IPS-20b (cell line): ENCODE measurements at regions not wholly inside any gene's neighbourhood (a gene's known extent, or its start where the extent isn't known, plus 50 kb on each side); places are given as distances from the start of the nearest gene placed in this dataset.

Experiments
- H3K27ac ChIP-seq: one replicate; pipeline ENCODE4 v1.5.1; 2013; ENCODE audit warnings: low read length
- H3K27me3 ChIP-seq: 2 replicates; pipeline ENCODE4 v1.6.1; 2013; ENCODE audit warnings: mild to moderate bottlenecking, low read length, inconsistent platforms; ENCODE audit not compliant: insufficient read depth
- H3K36me3 ChIP-seq: 2 replicates; pipeline ENCODE4 v1.6.1; 2013; ENCODE audit warnings: low read depth, mild to moderate bottlenecking, inconsistent platforms, low read length, moderate library complexity; ENCODE audit not compliant: insufficient read depth
- H3K4me1 ChIP-seq: 2 replicates; pipeline ENCODE4 v1.6.1; 2013; ENCODE audit warnings: mild to moderate bottlenecking, control low read depth, inconsistent platforms, low read length, moderate library complexity; ENCODE audit not compliant: insufficient read depth
- H3K4me3 ChIP-seq: 2 replicates; pipeline ENCODE4 v1.5.1; 2013; ENCODE audit warnings: mild to moderate bottlenecking, low read length, inconsistent platforms
- H3K9ac ChIP-seq: 2 replicates; pipeline ENCODE4 v1.6.1; 2013; ENCODE audit warnings: low read depth, mild to moderate bottlenecking, inconsistent platforms, low read length, moderate library complexity
- H3K9me3 ChIP-seq: 2 replicates; pipeline ENCODE4 v1.6.1; 2013; ENCODE audit warnings: mild to moderate bottlenecking, low read depth, low read length, inconsistent platforms; ENCODE audit not compliant: insufficient read depth

GRCh38 chr5:6176102-6176693, 202.1 kb downstream of the MED10 start:
- Histone ChIP-seq H3K4me3 (no peak overlapping the region), H3K4me1 (no peaks in the 10 kb centered on the region), H3K36me3 (no peaks in the 10 kb centered on the region), H3K27me3 (no peaks in the 10 kb centered on the region), H3K9ac (no peak overlapping the region), H3K27ac (no peak overlapping the region), H3K9me3 (no peaks in the 10 kb centered on the region)

GRCh38 chr5:6175172-6175854, 203.0 kb downstream of the MED10 start:
- Histone ChIP-seq H3K27me3 (no peaks in the 10 kb centered on the region), H3K36me3 (no peaks in the 10 kb centered on the region), H3K27ac (no peak overlapping the region)

GRCh38 chr5:6169660-6170059, 208.7 kb downstream of the MED10 start:
- Histone ChIP-seq H3K4me1 (no peaks in the 10 kb centered on the region), H3K9me3 (no peaks in the 10 kb centered on the region), H3K27me3 (no peaks in the 10 kb centered on the region), H3K36me3 (no peaks in the 10 kb centered on the region), H3K27ac (no peak overlapping the region), H3K4me3 (no peak overlapping the region), H3K9ac (no peak overlapping the region)

More at GRCh38 chr5:6175172-6175854, 203.0 kb downstream of the MED10 start:
- Histone ChIP-seq H3K4me3 (no peak overlapping the region), H3K4me1 (no peaks in the 10 kb centered on the region), H3K9ac (no peak overlapping the region), H3K9me3 (no peaks in the 10 kb centered on the region)

GRCh38 chr5:6166698-6167394, 211.5 kb downstream of the MED10 start:
- Histone ChIP-seq H3K36me3 (no peaks in the 10 kb centered on the region), H3K4me3 (no peak overlapping the region), H3K27me3 (no peaks in the 10 kb centered on the region), H3K9me3 (no peaks in the 10 kb centered on the region), H3K4me1 (no peaks in the 10 kb centered on the region), H3K27ac (no peak overlapping the region), H3K9ac (no peak overlapping the region)

- Histone ChIP-seq H3K4me3 (no peak overlapping the region), H3K4me1 (no peaks in the 10 kb centered on the region; the same call in 1 of the 2 replicates), H3K9me3 (no peaks in the 10 kb centered on the region), H3K27ac (no peak overlapping the region), H3K9ac (no peak overlapping the region), H3K27me3 (no peaks in the 10 kb centered on the region), H3K36me3 (no peaks in the 10 kb centered on the region)
Observed at GRCh38 chr5:6163913-6164312, 214.4 kb downstream of the MED10 start.

GRCh38 chr5:6162175-6162574, 216.2 kb downstream of the MED10 start:
- no peak overlapping the region for H3K27ac ChIP-seq
- H3K4me3 ChIP-seq = no peak overlapping the region
- H3K9ac ChIP-seq = no peak overlapping the region
- H3K4me1 ChIP-seq = no peaks in the 10 kb centered on the region; the same call in 1 of the 2 replicates
- no peaks in the 10 kb centered on the region for H3K36me3 ChIP-seq
- no peaks in the 10 kb centered on the region for H3K27me3 ChIP-seq
- no peaks in the 10 kb centered on the region for H3K9me3 ChIP-seq

GRCh38 chr5:6161257-6161656, 217.1 kb downstream of the MED10 start:
- no peaks in the 10 kb centered on the region for H3K27me3 ChIP-seq
- H3K9me3 ChIP-seq = no peaks in the 10 kb centered on the region
- no peaks in the 10 kb centered on the region; the same call in 1 of the 2 replicates for H3K4me1 ChIP-seq
- H3K9ac ChIP-seq = no peak overlapping the region
- H3K27ac ChIP-seq = no peak overlapping the region
- H3K4me3 ChIP-seq = no peak overlapping the region
- no peaks in the 10 kb centered on the region for H3K36me3 ChIP-seq

GRCh38 chr5:6159832-6160430, 218.4 kb downstream of the MED10 start:
- Histone ChIP-seq H3K36me3 (no peaks in the 10 kb centered on the region), H3K27me3 (no peaks in the 10 kb centered on the region), H3K9me3 (no peaks in the 10 kb centered on the region), H3K4me1 (no peaks in the 10 kb centered on the region; the same call in 1 of the 2 replicates), H3K4me3 (no peak overlapping the region), H3K9ac (no peak overlapping the region), H3K27ac (no peak overlapping the region)

- Histone ChIP-seq H3K4me1 (no peaks in the 10 kb centered on the region; the same call in 1 of the 2 replicates), H3K9me3 (no peaks in the 10 kb centered on the region), H3K9ac (no peak overlapping the region), H3K36me3 (no peaks in the 10 kb centered on the region), H3K27me3 (no peaks in the 10 kb centered on the region), H3K27ac (no peak overlapping the region), H3K4me3 (no peak overlapping the region)
Observed at GRCh38 chr5:6158974-6159831, 219.1 kb downstream of the MED10 start.

GRCh38 chr5:6154216-6154615, 224.1 kb downstream of the MED10 start:
- Histone ChIP-seq H3K4me3 (no peak overlapping the region), H3K27ac (no peak overlapping the region), H3K36me3 (no peaks in the 10 kb centered on the region), H3K27me3 (no peaks in the 10 kb centered on the region), H3K9ac (no peak overlapping the region), H3K9me3 (no peaks in the 10 kb centered on the region), H3K4me1 (no peaks in the 10 kb centered on the region)

- no peaks in the 10 kb centered on the region; the same call in none of the 2 replicates for H3K4me1 ChIP-seq
- no peaks in the 10 kb centered on the region for H3K36me3 ChIP-seq
- H3K9me3 ChIP-seq = no peaks in the 10 kb centered on the region
- no peak overlapping the region for H3K9ac ChIP-seq
- H3K27me3 ChIP-seq = no peaks in the 10 kb centered on the region
- no peak overlapping the region for H3K27ac ChIP-seq
- H3K4me3 ChIP-seq = no peak overlapping the region
Observed at GRCh38 chr5:6146271-6146670, 232.1 kb downstream of the MED10 start.
